WI38 (cell line): ENCODE measurements at regions not wholly inside any gene's neighbourhood (a gene's known extent, or its start where the extent isn't known, plus 50 kb on each side); places are given as distances from the start of the nearest gene placed in this dataset.

Source experiments
- H3K4me3 ChIP-seq: 2 replicates; pipeline ENCODE4 v1.5.1; 2011; ENCODE audit warnings: low read depth, mild to moderate bottlenecking, control low read depth, low read length
- TF ChIP-seq, protein P1 (sequence below): IDR thresholded peaks from 2 replicates; pipeline ENCODE4 v1.5.1; 2012; ENCODE audit warnings: low read depth, mild to moderate bottlenecking, control low read depth, low read length

DNA sequence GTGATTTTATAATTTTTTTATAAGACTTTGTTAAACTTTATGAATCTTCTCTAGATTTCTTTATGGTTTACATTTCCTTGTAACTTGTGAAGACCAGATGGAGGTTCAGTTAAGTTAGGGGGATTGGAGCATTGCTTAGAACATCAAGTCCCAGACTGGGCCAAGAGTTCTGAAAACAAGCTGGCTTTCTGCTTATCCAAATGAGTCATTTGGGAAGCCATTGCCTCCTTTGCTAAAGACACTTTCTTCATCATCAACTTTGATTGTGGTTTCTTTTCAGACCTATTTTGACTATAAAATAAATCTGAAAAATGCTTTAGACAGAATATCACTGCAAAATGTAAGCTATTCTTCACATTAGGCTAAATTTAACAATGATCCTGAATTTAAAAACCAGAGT, 446.8 kb downstream of the USP25 start:
- H3K4me3 ChIP-seq: no peak overlapping the region
- TF ChIP-seq, protein P1, sequence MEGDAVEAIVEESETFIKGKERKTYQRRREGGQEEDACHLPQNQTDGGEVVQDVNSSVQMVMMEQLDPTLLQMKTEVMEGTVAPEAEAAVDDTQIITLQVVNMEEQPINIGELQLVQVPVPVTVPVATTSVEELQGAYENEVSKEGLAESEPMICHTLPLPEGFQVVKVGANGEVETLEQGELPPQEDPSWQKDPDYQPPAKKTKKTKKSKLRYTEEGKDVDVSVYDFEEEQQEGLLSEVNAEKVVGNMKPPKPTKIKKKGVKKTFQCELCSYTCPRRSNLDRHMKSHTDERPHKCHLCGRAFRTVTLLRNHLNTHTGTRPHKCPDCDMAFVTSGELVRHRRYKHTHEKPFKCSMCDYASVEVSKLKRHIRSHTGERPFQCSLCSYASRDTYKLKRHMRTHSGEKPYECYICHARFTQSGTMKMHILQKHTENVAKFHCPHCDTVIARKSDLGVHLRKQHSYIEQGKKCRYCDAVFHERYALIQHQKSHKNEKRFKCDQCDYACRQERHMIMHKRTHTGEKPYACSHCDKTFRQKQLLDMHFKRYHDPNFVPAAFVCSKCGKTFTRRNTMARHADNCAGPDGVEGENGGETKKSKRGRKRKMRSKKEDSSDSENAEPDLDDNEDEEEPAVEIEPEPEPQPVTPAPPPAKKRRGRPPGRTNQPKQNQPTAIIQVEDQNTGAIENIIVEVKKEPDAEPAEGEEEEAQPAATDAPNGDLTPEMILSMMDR: no peak

DNA sequence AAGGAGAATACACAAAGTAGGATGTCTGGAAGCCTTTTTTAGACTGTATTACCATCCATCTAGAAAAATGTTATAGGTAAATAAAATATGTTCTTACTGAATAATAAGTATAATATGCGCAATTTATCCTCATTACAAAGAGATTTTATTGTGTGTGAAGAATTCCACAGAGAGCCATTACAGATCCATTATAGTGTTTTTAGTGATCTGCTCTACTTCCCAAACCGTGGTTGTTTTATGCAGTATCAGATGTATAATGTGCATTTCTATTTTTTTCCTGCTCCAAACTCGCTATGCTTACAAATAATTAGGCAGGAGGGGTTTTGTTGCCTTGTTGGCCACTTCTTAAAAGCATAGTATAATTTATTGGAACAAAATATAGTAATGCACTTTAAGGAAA, 447.8 kb downstream of the USP25 start:
- H3K4me3 ChIP-seq: no peak overlapping the region
- TF ChIP-seq, protein P1: no peak

DNA sequence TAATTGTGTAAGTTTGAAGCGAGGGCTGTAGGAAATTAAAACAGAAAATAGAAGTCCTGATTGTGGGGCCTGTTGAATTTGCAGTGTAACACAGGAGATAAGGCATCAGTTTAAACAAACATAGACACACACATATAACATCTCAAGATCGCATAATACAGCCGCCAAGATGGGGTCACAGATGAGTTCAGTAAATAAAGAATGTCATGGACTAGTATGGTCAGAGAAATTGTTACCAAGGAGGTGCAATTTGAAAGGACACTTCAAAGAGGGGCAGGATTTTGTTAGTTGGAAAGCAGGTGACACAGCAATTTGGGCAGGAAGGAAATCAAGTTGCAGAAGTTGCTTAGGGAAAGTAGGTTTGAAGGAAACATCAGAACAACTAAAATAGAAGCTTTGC, 450.0 kb downstream of the USP25 start:
- TF ChIP-seq, protein P1: no peak
- no peak overlapping the region for H3K4me3 ChIP-seq

DNA sequence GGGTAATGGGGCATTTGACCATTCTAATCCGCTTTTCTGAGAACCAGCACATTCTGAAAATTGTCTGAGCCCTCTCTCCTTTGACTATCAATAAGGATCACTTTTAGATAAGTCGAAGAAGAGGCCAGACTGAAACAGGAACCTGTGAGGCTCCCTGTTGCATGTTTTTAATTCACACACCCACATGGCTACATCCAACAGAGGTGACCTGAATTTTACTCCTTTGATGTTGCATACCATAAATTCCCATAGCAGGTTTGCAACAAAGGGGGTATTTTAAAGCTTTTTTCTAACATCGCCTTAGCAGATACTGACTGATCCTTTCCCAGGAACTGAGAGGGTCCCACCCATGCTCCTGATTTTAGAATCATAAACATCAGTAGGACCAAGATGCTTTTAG, 450.8 kb downstream of the USP25 start:
- TF ChIP-seq, protein P1: no peak
- no peak overlapping the region for H3K4me3 ChIP-seq

DNA sequence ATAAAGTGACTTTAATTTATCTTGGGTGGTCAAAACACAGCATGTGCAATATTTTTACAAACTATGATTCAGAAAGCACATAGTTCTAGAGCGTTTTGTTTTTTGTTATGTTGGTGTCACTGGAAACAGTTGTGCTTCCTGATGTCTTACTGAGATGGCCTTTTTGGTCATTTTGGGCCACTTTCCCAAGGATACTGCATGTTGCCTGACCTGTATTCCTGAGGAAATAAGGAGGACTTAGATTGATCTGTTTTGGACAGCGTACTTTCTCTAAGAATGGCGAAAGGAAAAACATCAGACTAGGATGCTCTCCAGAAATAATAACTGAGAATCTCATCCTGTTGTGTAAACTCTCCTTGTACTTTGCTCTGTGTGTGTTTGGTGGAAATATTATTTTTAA, 451.2 kb downstream of the USP25 start:
- no peak overlapping the region for H3K4me3 ChIP-seq
- TF ChIP-seq, protein P1: no peak

DNA sequence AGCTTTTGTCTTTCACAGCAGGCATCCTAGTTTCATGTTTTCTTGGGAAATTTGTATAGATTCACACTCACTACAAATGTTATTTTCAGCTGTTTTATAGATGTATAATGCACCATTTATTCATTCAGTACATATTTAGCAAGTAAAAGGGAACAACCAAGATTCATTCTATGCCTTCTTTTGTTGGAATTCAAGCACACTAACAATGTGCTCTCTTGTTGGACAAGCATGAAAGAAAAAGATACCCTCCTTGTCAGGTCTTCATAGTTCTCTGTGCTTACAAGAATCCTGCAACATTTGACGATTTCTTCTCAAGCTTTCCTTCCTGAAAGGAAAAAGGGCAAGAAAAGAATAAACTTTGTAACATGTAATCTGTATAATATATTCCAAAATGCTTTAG, 456.0 kb downstream of the USP25 start:
- H3K4me3 ChIP-seq: no peak overlapping the region
- TF ChIP-seq, protein P1: no peak

DNA sequence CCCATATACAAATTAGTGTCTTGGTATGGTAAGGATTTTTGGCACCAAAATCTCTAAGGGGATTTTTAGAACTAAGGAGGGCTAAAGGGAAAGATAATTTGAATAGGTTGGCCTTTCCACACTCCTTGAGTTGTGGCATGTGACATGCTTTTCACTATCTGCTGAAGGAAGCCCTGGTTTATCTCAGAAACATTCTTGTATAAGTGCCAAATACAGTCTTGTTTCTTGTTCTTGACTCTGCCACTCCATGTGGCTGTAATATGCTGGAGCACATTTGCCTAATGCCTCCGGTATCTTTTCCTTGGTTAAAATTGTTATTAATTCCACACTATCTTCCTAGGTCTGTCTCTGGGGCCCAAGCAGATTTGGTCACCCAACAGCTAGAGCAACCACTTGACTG, 457.0 kb downstream of the USP25 start:
- H3K4me3 ChIP-seq: no peak overlapping the region
- TF ChIP-seq, protein P1: no peak
